H1 (cell line): ENCODE measurements at regions not wholly inside any gene's neighbourhood (a gene's known extent, or its start where the extent isn't known, plus 50 kb on each side); places are given as distances from the start of the nearest gene placed in this dataset.

Experiments
- BCL11A ChIP-seq, 2 experiments: IDR thresholded peaks; one replicate each; pipeline ENCODE4 v1.6.1; 2011; ENCODE audit warnings: low read depth in 2 of 2, low read length in 2 of 2, mild to moderate bottlenecking in 2 of 2
- CHD7 ChIP-seq: fragments of 300-600 bp; sonication (generic); IDR thresholded peaks from 2 replicates; pipeline ENCODE4 v1.7.1; 2012; ENCODE audit warnings: low read length, moderate library complexity, mild to moderate bottlenecking, inconsistent platforms; ENCODE audit not compliant: insufficient replicate concordance
- CREB1 ChIP-seq: IDR thresholded peaks from 2 replicates; pipeline ENCODE4 v1.6.1; 2012; ENCODE audit warnings: inconsistent platforms
- CTCF ChIP-seq, 3 experiments: IDR thresholded peaks; 1 replicate in 2 of 3; 2 replicates in 1 of 3; pipeline versions ENCODE4 v1.5.1 to v1.6.1; 2011; ENCODE audit warnings: low read length in 3 of 3, mild to moderate bottlenecking in 3 of 3, inconsistent platforms in 2 of 3, low read depth in 1 of 3, moderate library complexity in 1 of 3; ENCODE audit not compliant: insufficient read depth in 1 of 3; ENCODE audit errors: control extremely low read depth in 1 of 3
- JUN ChIP-seq: IDR thresholded peaks from 2 replicates; pipeline ENCODE4 v1.6.1; 2011; ENCODE audit warnings: low read depth, mild to moderate bottlenecking, improper control_type of control experiment, low read length
- PHF8 ChIP-seq: fragments of 200-600 bp; sonication (generic); conservative IDR thresholded peaks from 2 replicates; pipeline ENCODE4 v1.7.1; 2012; ENCODE audit warnings: low read depth, mild to moderate bottlenecking, inconsistent platforms, low read length, moderate library complexity
- RNF2 ChIP-seq: fragments of 200-900, 300-1000 bp; sonication (generic); IDR thresholded peaks from 2 replicates; pipeline ENCODE4 v1.7.1; 2016; ENCODE audit warnings: borderline replicate concordance, low read depth, mild to moderate bottlenecking, antibody characterized with exemption, low read length; ENCODE audit not compliant: poor library complexity, severe bottlenecking; ENCODE audit errors: missing control alignments
- ZNF274 ChIP-seq: IDR thresholded peaks from 2 replicates; pipeline ENCODE4 v1.7.0; 2012; ENCODE audit warnings: low read length, borderline replicate concordance; ENCODE audit errors: extremely low read depth

GRCh38 chr9:105157171-105157583 lies 87.3 kb upstream of the SLC44A1 start (continued):
- no peak for TF ChIP-seq CHD7
- no peak for TF ChIP-seq ZNF274
- TF ChIP-seq CREB1 = no peak
- TF ChIP-seq BCL11A (IDR thresholded peaks at IDR 0.05; ENCODE audit: low read depth in 2 of 2, low read length in 2 of 2) = no peak
- no peak for TF ChIP-seq PHF8
- TF ChIP-seq RNF2 = no peak
- peak in 2 of 3 experiments; percentile 30 to 49; a peak in 2 of 4 replicates for TF ChIP-seq CTCF (IDR thresholded peaks at IDR 0.05; ENCODE audit: control extremely low read depth in 1 of 3, insufficient read depth in 1 of 3, low read depth in 1 of 3, low read length in 3 of 3)
- TF ChIP-seq JUN = no peak
